ENCODE measurements at regions not wholly inside any gene's neighbourhood (a gene's known extent, or its start where the extent isn't known, plus 50 kb on each side); places are given as distances from the start of the nearest gene placed in this dataset.
"Not testable (repeated sequence)": the region's sequence is repeated elsewhere in the genome, so short reads cannot be mapped to it uniquely, and the experiment has no call there.

DNA sequence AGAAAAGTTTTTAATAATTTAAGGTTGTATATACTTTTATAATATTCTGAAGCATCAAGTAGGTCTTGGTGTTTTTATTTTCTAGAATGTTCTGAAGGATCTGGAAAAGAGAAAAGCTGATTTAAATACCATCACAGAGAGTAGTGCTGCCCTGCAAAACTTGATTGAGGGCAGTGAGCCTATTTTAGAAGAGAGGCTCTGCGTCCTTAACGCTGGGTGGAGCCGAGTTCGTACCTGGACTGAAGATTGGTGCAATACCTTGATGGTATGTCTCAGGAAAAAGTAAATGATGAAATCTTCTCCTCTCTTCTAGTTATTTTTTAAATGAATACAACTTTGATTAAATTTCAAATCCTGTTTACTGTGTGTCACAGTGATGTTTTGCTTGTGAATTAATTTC is 225.7 kb downstream of the UTRN start:
- no peak overlapping the region for H3K4me3 ChIP-seq (ENCODE audit: low read depth, low read length)
- no peak for DNase-seq (ENCODE audit: low read depth)
- no peak for TF ChIP-seq CTCF (IDR thresholded peaks at IDR 0.05; ENCODE audit: insufficient read depth, low read length)

- DNase-seq (ENCODE audit: low read depth): no peak
- no peak for TF ChIP-seq CTCF (IDR thresholded peaks at IDR 0.05; ENCODE audit: insufficient read depth, low read length)
- H3K4me3 ChIP-seq (ENCODE audit: low read depth, low read length): no peak overlapping the region
Observed at GRCh38 chr6:144515761-144516160, 230.6 kb downstream of the UTRN start.

DNA sequence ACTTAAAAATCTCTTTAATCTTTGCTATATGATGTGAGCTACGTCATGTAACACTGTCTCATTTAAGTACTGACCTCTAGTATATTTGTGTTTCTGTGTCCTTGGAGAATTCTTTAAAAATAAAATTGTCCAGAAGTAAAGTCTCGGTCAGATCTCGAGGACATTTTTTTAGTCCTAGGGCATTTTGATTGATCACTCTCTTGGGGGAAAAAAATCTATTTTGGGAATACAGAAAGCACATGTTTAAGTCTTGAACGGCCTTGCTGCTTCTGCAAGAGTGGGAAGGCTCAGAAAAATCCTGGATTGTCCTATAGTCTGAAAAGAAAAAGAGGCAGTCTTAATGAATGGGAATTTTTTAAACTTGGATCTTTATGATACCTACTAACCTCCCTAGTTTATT is 234.3 kb downstream of the UTRN start:
- TF ChIP-seq CTCF (IDR thresholded peaks at IDR 0.05; ENCODE audit: insufficient read depth, low read length): no peak
- no peak overlapping the region for H3K4me3 ChIP-seq (ENCODE audit: low read depth, low read length)
- no peak for DNase-seq (ENCODE audit: low read depth)

GRCh38 chr6:144528743-144529425 is 243.7 kb downstream of the UTRN start:
- peak; percentile 29 for DNase-seq (ENCODE audit: low read depth)
- TF ChIP-seq CTCF (IDR thresholded peaks at IDR 0.05; ENCODE audit: insufficient read depth, low read length): no peak
- H3K4me3 ChIP-seq (ENCODE audit: low read depth, low read length): no peak overlapping the region

DNA sequence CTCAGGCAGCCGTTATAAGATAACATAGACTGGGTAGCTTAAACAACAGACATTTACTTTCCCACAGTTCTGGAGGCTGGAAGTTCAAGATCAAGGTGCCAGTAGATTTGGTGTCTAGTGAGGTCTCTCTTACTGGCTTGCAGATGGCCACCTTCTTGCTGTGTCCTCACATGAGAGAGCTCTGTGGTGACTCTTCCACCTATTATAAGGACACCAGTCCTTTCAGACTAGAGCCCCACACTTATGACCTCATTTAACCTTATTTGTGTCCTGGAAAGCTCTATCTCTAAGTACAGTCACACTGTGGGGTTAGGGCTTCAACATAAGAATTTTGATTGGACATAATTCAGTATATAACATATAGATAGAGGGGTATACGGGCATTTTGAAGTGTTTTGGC is 245.0 kb downstream of the UTRN start:
- no peak for TF ChIP-seq CTCF (IDR thresholded peaks at IDR 0.05; ENCODE audit: insufficient read depth, low read length)
- H3K4me3 ChIP-seq (ENCODE audit: low read depth, low read length): no peak overlapping the region
- no peak for DNase-seq (ENCODE audit: low read depth)

- not testable (repeated sequence) for H3K4me3 ChIP-seq (ENCODE audit: low read depth, low read length)
Observed at GRCh38 chr6:144532238-144532637, 247.1 kb downstream of the UTRN start.

DNA sequence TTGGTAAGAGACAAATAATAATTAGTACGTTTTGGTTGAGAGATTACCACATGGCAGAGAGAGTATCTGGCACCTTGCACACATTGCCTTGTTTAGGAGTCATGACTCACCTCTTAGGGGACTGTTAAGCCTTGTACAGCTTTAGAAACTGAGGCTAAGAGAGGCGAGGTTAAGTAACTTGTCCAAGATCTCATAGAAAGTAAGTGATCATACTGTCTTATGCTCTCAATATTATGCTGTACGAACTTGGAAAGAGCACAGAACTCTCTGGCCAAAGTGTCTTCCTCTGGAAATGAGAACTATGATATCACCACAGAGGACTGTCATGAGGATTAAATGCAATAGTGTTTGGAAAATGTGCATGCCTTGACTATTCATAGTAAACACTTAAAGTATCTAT is 249.0 kb downstream of the UTRN start:
- no peak overlapping the region for H3K4me3 ChIP-seq (ENCODE audit: low read depth, low read length)
- no peak for TF ChIP-seq CTCF (IDR thresholded peaks at IDR 0.05; ENCODE audit: insufficient read depth, low read length)
- DNase-seq (ENCODE audit: low read depth): peak; percentile 6

More at GRCh38 chr6:144532238-144532637, 247.1 kb downstream of the UTRN start:
- not testable (repeated sequence) for DNase-seq (ENCODE audit: low read depth)

Measured in fibroblast of the aortic adventitia (primary cell).